ENCODE measurements at regions not wholly inside any gene's neighbourhood (a gene's known extent, or its start where the extent isn't known, plus 50 kb on each side); places are given as distances from the start of the nearest gene placed in this dataset.

- Histone ChIP-seq H3K4me3 (ENCODE audit: low read depth in 1 of 2, low read length in 2 of 2) (no peak overlapping the region), H3K9me3 (ENCODE audit: insufficient read depth, low read length, severe bottlenecking) (no peaks in the 10 kb centered on the region), H3K27ac (ENCODE audit: low read length) (no peak overlapping the region), H3K36me3 (ENCODE audit: insufficient read depth, low read length) (no peaks in the 10 kb centered on the region), H3K9ac (ENCODE audit: low read depth, low read length) (no peak overlapping the region), H3K4me2 (ENCODE audit: insufficient read depth, low read length) (no peak overlapping the region), H4K20me1 (ENCODE audit: insufficient read depth, low read length) (no peaks in the 10 kb centered on the region), H2AFZ (ENCODE audit: low read depth, low read length) (no peak overlapping the region), H3K79me2 (ENCODE audit: insufficient read depth, low read length) (no peaks in the 10 kb centered on the region), H3K4me1 (ENCODE audit: insufficient read depth, low read length) (no peaks in the 10 kb centered on the region), H3K27me3 (ENCODE audit: insufficient read depth, low read length, poor library complexity) (no peaks in the 10 kb centered on the region)
- no peak for ATAC-seq (ENCODE audit: insufficient read depth, low read depth)
- no peak for TF ChIP-seq EZH2 (IDR thresholded peaks at IDR 0.05; ENCODE audit: borderline replicate concordance, low read depth, low read length, severe bottlenecking)
- no peak for TF ChIP-seq CTCF (IDR thresholded peaks at IDR 0.05; ENCODE audit: borderline replicate concordance, extremely low read depth, low read length, poor library complexity, severe bottlenecking)
- DNase-seq: no peak
Measured at GRCh38 chrX:44693255-44693654, 150.6 kb upstream of the DUSP21 start.

GRCh38 chrX:44690129-44690528 is 147.5 kb upstream of the FUNDC1 start:
- DNase-seq (no peak), ATAC-seq (ENCODE audit: insufficient read depth, low read depth) (no peak)
- Histone ChIP-seq H3K27me3 (ENCODE audit: insufficient read depth, low read length, poor library complexity) (no peaks in the 10 kb centered on the region), H3K79me2 (ENCODE audit: insufficient read depth, low read length) (no peaks in the 10 kb centered on the region), H3K9me3 (ENCODE audit: insufficient read depth, low read length, severe bottlenecking) (no peaks in the 10 kb centered on the region), H3K4me1 (ENCODE audit: insufficient read depth, low read length) (no peaks in the 10 kb centered on the region), H2AFZ (ENCODE audit: low read depth, low read length) (no peak overlapping the region), H4K20me1 (ENCODE audit: insufficient read depth, low read length) (no peaks in the 10 kb centered on the region), H3K9ac (ENCODE audit: low read depth, low read length) (no peak overlapping the region), H3K4me3 (ENCODE audit: low read depth in 1 of 2, low read length in 2 of 2) (no peak overlapping the region), H3K27ac (ENCODE audit: low read length) (no peak overlapping the region), H3K36me3 (ENCODE audit: insufficient read depth, low read length) (no peaks in the 10 kb centered on the region), H3K4me2 (ENCODE audit: insufficient read depth, low read length) (no peak overlapping the region)
- TF ChIP-seq CTCF (IDR thresholded peaks at IDR 0.05; ENCODE audit: borderline replicate concordance, extremely low read depth, low read length, poor library complexity, severe bottlenecking) (no peak), EZH2 (IDR thresholded peaks at IDR 0.05; ENCODE audit: borderline replicate concordance, low read depth, low read length, severe bottlenecking) (no peak)

GRCh38 chrX:44675362-44676024 is 132.8 kb upstream of the FUNDC1 start:
- no peaks in the 10 kb centered on the region for H3K27me3 ChIP-seq (ENCODE audit: insufficient read depth, low read length, poor library complexity)
- no peaks in the 10 kb centered on the region for H3K79me2 ChIP-seq (ENCODE audit: insufficient read depth, low read length)
- no peak overlapping the region for H2AFZ ChIP-seq (ENCODE audit: low read depth, low read length)
- H3K4me3 ChIP-seq (ENCODE audit: low read depth in 1 of 2, low read length in 2 of 2): no peak overlapping the region
- H3K4me2 ChIP-seq (ENCODE audit: insufficient read depth, low read length): no peak overlapping the region
- H3K9ac ChIP-seq (ENCODE audit: low read depth, low read length): no peak overlapping the region
- TF ChIP-seq EZH2 (IDR thresholded peaks at IDR 0.05; ENCODE audit: borderline replicate concordance, low read depth, low read length, severe bottlenecking): no peak
- TF ChIP-seq CTCF (IDR thresholded peaks at IDR 0.05; ENCODE audit: borderline replicate concordance, extremely low read depth, low read length, poor library complexity, severe bottlenecking): no peak
- no peak overlapping the region for H3K27ac ChIP-seq (ENCODE audit: low read length)
- DNase-seq (no peak), ATAC-seq (ENCODE audit: insufficient read depth, low read depth) (no peak)
- no peaks in the 10 kb centered on the region for H3K9me3 ChIP-seq (ENCODE audit: insufficient read depth, low read length, severe bottlenecking)
- no peaks in the 10 kb centered on the region for H4K20me1 ChIP-seq (ENCODE audit: insufficient read depth, low read length)
- H3K4me1 ChIP-seq (ENCODE audit: insufficient read depth, low read length): no peaks in the 10 kb centered on the region
- H3K36me3 ChIP-seq (ENCODE audit: insufficient read depth, low read length): no peaks in the 10 kb centered on the region
